Naive thymus-derived CD4-positive, alpha-beta T cell (primary cell): ENCODE measurements at regions not wholly inside any gene's neighbourhood (a gene's known extent, or its start where the extent isn't known, plus 50 kb on each side); places are given as distances from the start of the nearest gene placed in this dataset.

Experiments
- ATAC-seq: fragments of 150-1000 bp; cut with Tn5 transposase; 2 replicates; pipeline ENCODE4 v1.10.0; 2021; ENCODE audit warnings: mild to moderate bottlenecking, moderate library complexity
- CTCF ChIA-PET: fragments of 350-600 bp; sonication (Branson Sonifier 250); formaldehyde crosslinking; loops from one replicate; lab custom pipeline; 2021; ENCODE audit warnings: antibody characterized with exemption; lab: Charles Lee
- POLR2A ChIA-PET: fragments of 350-600 bp; sonication (Branson Sonifier 250); formaldehyde crosslinking; loops from one replicate; lab custom pipeline; 2021; ENCODE audit warnings: antibody characterized with exemption, inconsistent platforms; lab: Charles Lee
- DNase-seq, 9 donors: peaks; one replicate each; pipeline versions ENCODE4 v3.0.0 to v3.0.0-alpha.2; 2020 to 2022; ENCODE audit warnings: mixed read lengths in 1 of 9
- H3K27ac ChIP-seq: one replicate; pipeline ENCODE4 v1.7.0; 2013; ENCODE audit warnings: mild to moderate bottlenecking, low read depth, low read length, moderate library complexity
- H3K27me3 ChIP-seq, 2 donors: one replicate each; pipeline ENCODE4 v1.7.0; 2013; ENCODE audit warnings: low read length in 2 of 2, mild to moderate bottlenecking in 2 of 2, moderate library complexity in 2 of 2; ENCODE audit not compliant: control insufficient read depth in 2 of 2, insufficient read depth in 2 of 2
- H3K36me3 ChIP-seq, 3 experiments: 1 replicate in 2 of 3; 2 replicates in 1 of 3; pipeline ENCODE4 v1.7.0; 2013; ENCODE audit warnings: low read length in 3 of 3, mild to moderate bottlenecking in 3 of 3, moderate library complexity in 1 of 3; ENCODE audit not compliant: insufficient read depth in 3 of 3, control insufficient read depth in 2 of 3
- H3K4me1 ChIP-seq, 2 donors: one replicate each; pipeline ENCODE4 v1.7.0; 2013; ENCODE audit warnings: low read length in 2 of 2, mild to moderate bottlenecking in 2 of 2, moderate library complexity in 1 of 2; ENCODE audit not compliant: control insufficient read depth in 2 of 2, insufficient read depth in 2 of 2
- H3K4me3 ChIP-seq: 2 replicates; pipeline ENCODE4 v1.7.0; 2013; ENCODE audit warnings: mild to moderate bottlenecking, low read length
- H3K9me3 ChIP-seq, 3 experiments: 1 replicate in 2 of 3; 2 replicates in 1 of 3; pipeline ENCODE4 v1.7.0; 2013; ENCODE audit warnings: low read length in 3 of 3; ENCODE audit not compliant: control insufficient read depth in 2 of 3
- H3K27ac Mint-ChIP-seq, 9 donors: one replicate each; pipeline ENCODE4 v1.8.0; 2020 to 2022; ENCODE audit warnings: mixed read lengths in 9 of 9, mild to moderate bottlenecking in 8 of 9, moderate library complexity in 5 of 9, inconsistent platforms in 2 of 9
- H3K27me3 Mint-ChIP-seq, 5 donors: one replicate each; pipeline ENCODE4 v1.8.0; 2021 to 2022; ENCODE audit warnings: mixed read lengths in 5 of 5, mild to moderate bottlenecking in 1 of 5
- H3K36me3 Mint-ChIP-seq, 5 donors: one replicate each; pipeline ENCODE4 v1.8.0; 2020 to 2022; ENCODE audit warnings: mixed read lengths in 5 of 5, mild to moderate bottlenecking in 3 of 5, inconsistent platforms in 1 of 5
- H3K4me1 Mint-ChIP-seq, 7 donors: one replicate each; pipeline ENCODE4 v1.8.0; 2020 to 2022; ENCODE audit warnings: mixed read lengths in 7 of 7, mild to moderate bottlenecking in 3 of 7, inconsistent platforms in 1 of 7
- H3K4me3 Mint-ChIP-seq, 10 donors: one replicate each; pipeline ENCODE4 v1.8.0; 2020 to 2022; ENCODE audit warnings: mild to moderate bottlenecking in 10 of 10, mixed read lengths in 10 of 10, moderate library complexity in 6 of 10, inconsistent platforms in 2 of 10
- H3K9me3 Mint-ChIP-seq, 11 donors: one replicate each; pipeline ENCODE4 v1.8.0; 2020 to 2022; ENCODE audit warnings: mixed read lengths in 11 of 11, mild to moderate bottlenecking in 4 of 11, inconsistent platforms in 1 of 11, moderate library complexity in 1 of 11
- intact Hi-C, 2 donors: fragments of 100-400 bp; cut with micrococcal nuclease; formaldehyde crosslinking; loops; one replicate each; pipeline ENCODE4 v1.15.1; 2023

DNA sequence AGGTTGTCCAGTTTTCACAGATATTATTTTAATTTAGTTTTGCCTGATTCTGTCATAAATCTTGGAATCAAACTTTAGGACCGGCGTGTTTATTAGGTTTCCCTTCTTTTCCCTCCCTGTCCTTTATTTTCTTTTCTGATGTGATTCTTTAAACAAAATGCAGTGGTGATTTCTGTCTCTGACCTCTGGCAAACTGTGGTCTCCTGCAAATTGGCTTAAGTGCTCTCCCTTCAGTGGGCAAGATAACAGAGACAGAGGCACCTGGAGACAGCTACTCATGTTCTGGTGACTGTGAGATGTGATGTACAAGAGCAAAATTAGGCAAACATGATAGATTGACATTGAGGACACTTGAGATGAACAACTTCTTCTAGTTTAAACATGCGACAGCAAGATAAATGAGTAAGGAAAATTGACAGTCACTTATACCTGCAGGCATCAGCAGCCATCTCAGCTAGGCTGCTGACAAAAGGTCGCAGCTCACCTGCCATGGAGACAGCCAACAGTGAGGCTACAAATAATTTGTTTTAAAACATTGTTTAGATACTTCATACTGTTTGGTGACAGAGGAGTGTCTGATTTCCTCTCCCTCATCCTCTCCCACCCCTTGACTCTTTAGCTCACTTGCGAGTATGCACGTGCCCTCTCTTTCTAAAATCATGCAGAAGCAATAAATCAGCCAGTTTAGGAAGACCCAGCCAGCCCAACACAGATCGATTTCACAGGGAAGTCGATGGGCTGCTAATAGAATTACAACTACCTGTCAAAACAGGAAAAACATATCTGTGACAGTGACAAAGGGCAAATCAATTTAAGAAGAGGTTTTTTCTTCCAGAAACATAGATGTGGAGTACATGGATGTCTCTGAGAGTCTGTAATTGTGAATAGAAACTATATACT, 63.4 kb upstream of the MAP3K7 start:
- Mint-ChIP-seq H3K9me3 (no peaks in the 10 kb centered on the region), H3K36me3 (no peaks in the 10 kb centered on the region), H3K4me3 (no peak overlapping the region), H3K27me3 (peaks cover 8 to 30% (median 17%) of the 10 kb centered on the region in 5 donors), H3K27ac (no peak overlapping the region), H3K4me1 (peaks cover 0 to 2% (median 0%) of the 10 kb centered on the region in 7 donors)
- H3K27ac ChIP-seq, result no peak overlapping the region
- ATAC-seq (no peak), DNase-seq (no peak)
- no peaks in the 10 kb centered on the region for H3K27me3 ChIP-seq
- no peaks in the 10 kb centered on the region for H3K9me3 ChIP-seq
- no peaks in the 10 kb centered on the region for H3K4me1 ChIP-seq
- H3K4me3 ChIP-seq, result no peak overlapping the region
- CTCF ChIA-PET, result no interaction called here
- no peaks in the 10 kb centered on the region for H3K36me3 ChIP-seq
- intact Hi-C loops, result no loop called here
- POLR2A ChIA-PET, result no interaction called here

GRCh38 chr6:90648873-90649272, 62.0 kb upstream of the MAP3K7 start:
- Histone ChIP-seq H3K4me3 (no peak overlapping the region), H3K27ac (no peak overlapping the region), H3K27me3 (no peaks in the 10 kb centered on the region), H3K36me3 (no peaks in the 10 kb centered on the region), H3K9me3 (no peaks in the 10 kb centered on the region), H3K4me1 (no peaks in the 10 kb centered on the region)
- CTCF ChIA-PET, result no interaction called here
- POLR2A ChIA-PET, result no interaction called here
- Mint-ChIP-seq H3K4me1 (no peaks in the 10 kb centered on the region), H3K9me3 (no peaks in the 10 kb centered on the region), H3K4me3 (no peak overlapping the region), H3K27ac (no peak overlapping the region), H3K27me3 (peaks cover 5 to 22% (median 11%) of the 10 kb centered on the region in 5 donors), H3K36me3 (no peaks in the 10 kb centered on the region)
- ATAC-seq, result no peak
- DNase-seq, result no peak
- intact Hi-C loops, result no loop called here

DNA sequence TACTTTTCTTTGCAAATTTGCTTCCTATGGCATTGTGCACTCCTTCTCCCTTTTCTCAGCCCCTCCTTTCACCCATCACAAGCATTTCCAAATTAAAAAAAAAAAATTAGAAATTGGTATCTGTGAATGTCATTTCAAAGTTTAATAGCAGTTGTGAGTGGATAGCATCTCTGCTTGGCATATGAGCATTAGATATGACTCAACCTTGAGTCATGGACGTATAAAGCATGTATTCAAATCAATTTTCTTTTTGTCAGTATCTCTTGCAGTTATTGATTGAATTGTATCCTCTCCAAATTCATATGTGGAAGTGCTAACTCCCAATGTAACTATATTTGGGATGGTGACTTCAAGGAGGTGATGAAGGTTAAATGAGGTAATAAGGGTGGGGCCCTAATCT, 60.1 kb upstream of the MAP3K7 start:
- H3K4me3 Mint-ChIP-seq, result no peak overlapping the region
- H3K4me3 ChIP-seq, result no peak overlapping the region
- no peaks in the 10 kb centered on the region for H3K36me3 Mint-ChIP-seq
- H3K27me3 ChIP-seq, result no peaks in the 10 kb centered on the region
- no peak overlapping the region for H3K27ac Mint-ChIP-seq
- no peaks in the 10 kb centered on the region for H3K36me3 ChIP-seq
- ATAC-seq (no peak), DNase-seq (no peak)
- no peaks in the 10 kb centered on the region for H3K9me3 ChIP-seq
- H3K4me1 Mint-ChIP-seq, result no peaks in the 10 kb centered on the region
- H3K4me1 ChIP-seq, result no peaks in the 10 kb centered on the region
- no peak overlapping the region for H3K27ac ChIP-seq
- ChIA-PET CTCF (no interaction called here), POLR2A (no interaction called here)
- intact Hi-C loops, result no loop called here
- H3K27me3 Mint-ChIP-seq, result peaks cover 9 to 17% (median 14%) of the 10 kb centered on the region in 5 donors
- no peaks in the 10 kb centered on the region for H3K9me3 Mint-ChIP-seq

- ChIA-PET CTCF (no interaction called here), POLR2A (no interaction called here)
- peaks cover 8 to 22% (median 15%) of the 10 kb centered on the region in 5 donors for H3K27me3 Mint-ChIP-seq
- ATAC-seq, result no peak
- H3K27me3 ChIP-seq, result no peaks in the 10 kb centered on the region
- no peaks in the 10 kb centered on the region for H3K9me3 Mint-ChIP-seq
- no peaks in the 10 kb centered on the region for H3K9me3 ChIP-seq
- H3K36me3 ChIP-seq, result no peaks in the 10 kb centered on the region
- H3K4me1 Mint-ChIP-seq, result no peaks in the 10 kb centered on the region
- H3K4me1 ChIP-seq, result no peaks in the 10 kb centered on the region
- no peak for DNase-seq
- intact Hi-C loops, result no loop called here
- no peak overlapping the region for H3K27ac ChIP-seq
- no peak overlapping the region for H3K27ac Mint-ChIP-seq
- no peaks in the 10 kb centered on the region for H3K36me3 Mint-ChIP-seq
- H3K4me3 Mint-ChIP-seq, result no peak overlapping the region
- no peak overlapping the region for H3K4me3 ChIP-seq
These were observed 58.8 kb upstream of the MAP3K7 start for GRCh38 chr6:90645634-90646033.

GRCh38 chr6:90644492-90644891, 57.6 kb upstream of the MAP3K7 start:
- POLR2A ChIA-PET, result no interaction called here
- H3K27ac ChIP-seq, result no peak overlapping the region
- no peak for ATAC-seq
- H3K9me3 Mint-ChIP-seq, result peaks cover 0 to 4% (median 1%) of the 10 kb centered on the region in 11 donors
- no peak overlapping the region for H3K4me3 ChIP-seq
- no peak overlapping the region for H3K27ac Mint-ChIP-seq
- H3K9me3 ChIP-seq, result no peaks in the 10 kb centered on the region
- peaks cover 10 to 28% (median 18%) of the 10 kb centered on the region in 5 donors for H3K27me3 Mint-ChIP-seq
- no peaks in the 10 kb centered on the region for H3K27me3 ChIP-seq
- intact Hi-C loops, result no loop called here
- H3K4me1 ChIP-seq, result no peaks in the 10 kb centered on the region
- no peak overlapping the region for H3K4me3 Mint-ChIP-seq
- CTCF ChIA-PET, result no interaction called here
- H3K36me3 ChIP-seq, result no peaks in the 10 kb centered on the region
- no peaks in the 10 kb centered on the region for H3K4me1 Mint-ChIP-seq
- DNase-seq, result no peak
- peaks cover 0 to 3% (median 0%) of the 10 kb centered on the region in 5 donors for H3K36me3 Mint-ChIP-seq

DNA sequence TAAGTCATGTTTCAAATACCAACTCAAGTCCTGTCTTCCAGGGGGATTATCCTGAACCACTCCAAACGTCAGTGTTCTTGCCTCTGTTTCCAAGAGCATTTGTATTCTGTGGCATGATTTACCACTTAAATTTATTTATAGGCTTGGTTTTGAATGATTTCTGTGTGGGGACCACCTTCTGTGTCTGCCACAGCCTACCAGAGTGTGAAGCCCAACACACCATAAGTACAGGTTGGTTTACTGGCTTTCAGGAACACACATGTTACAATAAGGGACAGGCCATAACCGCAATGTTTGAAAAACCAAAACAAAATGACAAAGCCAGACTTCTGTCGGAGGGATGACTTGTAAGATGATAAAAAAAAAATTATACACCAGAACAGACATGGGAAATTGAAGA, 56.5 kb upstream of the MAP3K7 start:
- ATAC-seq, result no peak
- no peaks in the 10 kb centered on the region for H3K4me1 Mint-ChIP-seq
- no peak overlapping the region for H3K27ac Mint-ChIP-seq
- H3K9me3 Mint-ChIP-seq, result peaks cover 0 to 14% (median 6%) of the 10 kb centered on the region in 11 donors
- intact Hi-C loops, result no loop called here
- Histone ChIP-seq H3K4me1 (no peaks in the 10 kb centered on the region), H3K27ac (no peak overlapping the region), H3K27me3 (no peaks in the 10 kb centered on the region), H3K36me3 (no peaks in the 10 kb centered on the region), H3K9me3 (no peaks in the 10 kb centered on the region), H3K4me3 (no peak overlapping the region)
- H3K36me3 Mint-ChIP-seq, result peaks cover 0 to 10% (median 0%) of the 10 kb centered on the region in 5 donors
- ChIA-PET POLR2A (no interaction called here), CTCF (no interaction called here)
- DNase-seq, result no peak
- H3K4me3 Mint-ChIP-seq, result no peak overlapping the region
- H3K27me3 Mint-ChIP-seq, result peaks cover 11 to 39% (median 23%) of the 10 kb centered on the region in 5 donors

DNA sequence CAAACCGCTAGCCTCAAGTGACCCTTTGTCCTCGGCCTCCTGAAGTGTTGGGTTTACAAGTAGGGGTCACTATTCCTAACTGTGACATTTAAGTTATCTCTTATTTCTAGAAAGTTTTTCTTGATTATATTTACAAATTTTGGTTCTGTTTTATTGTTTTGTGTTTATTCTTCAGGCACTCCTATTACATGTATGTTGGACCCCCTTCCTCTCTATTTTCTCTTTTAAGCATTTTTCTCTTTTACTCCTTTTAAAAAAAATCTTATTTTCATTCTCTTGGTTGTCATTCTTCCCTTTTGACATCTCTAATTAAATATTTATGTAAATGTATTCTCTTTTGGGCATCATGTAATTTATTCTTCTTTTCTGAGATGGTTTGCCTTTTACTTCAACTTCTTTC, 50.4 kb upstream of the MAP3K7 start:
- Mint-ChIP-seq H3K27me3 (peaks cover 19 to 54% (median 32%) of the 10 kb centered on the region in 5 donors), H3K4me3 (no peak overlapping the region), H3K27ac (no peak overlapping the region), H3K4me1 (no peaks in the 10 kb centered on the region), H3K9me3 (peaks cover 4 to 32% (median 16%) of the 10 kb centered on the region in 11 donors), H3K36me3 (peaks cover 0 to 18% (median 0%) of the 10 kb centered on the region in 5 donors)
- no peak for DNase-seq
- Histone ChIP-seq H3K4me1 (no peaks in the 10 kb centered on the region), H3K9me3 (peaks cover 0 to 3% (median 0%) of the 10 kb centered on the region in 3 experiments), H3K4me3 (no peak overlapping the region), H3K36me3 (no peaks in the 10 kb centered on the region), H3K27me3 (no peaks in the 10 kb centered on the region), H3K27ac (no peak overlapping the region)
- ATAC-seq, result no peak
- POLR2A ChIA-PET, result no interaction called here
- CTCF ChIA-PET, result no interaction called here
- intact Hi-C loops, result no loop called here
